ENCODE measurements at regions not wholly inside any gene's neighbourhood (a gene's known extent, or its start where the extent isn't known, plus 50 kb on each side); places are given as distances from the start of the nearest gene placed in this dataset.

DNA sequence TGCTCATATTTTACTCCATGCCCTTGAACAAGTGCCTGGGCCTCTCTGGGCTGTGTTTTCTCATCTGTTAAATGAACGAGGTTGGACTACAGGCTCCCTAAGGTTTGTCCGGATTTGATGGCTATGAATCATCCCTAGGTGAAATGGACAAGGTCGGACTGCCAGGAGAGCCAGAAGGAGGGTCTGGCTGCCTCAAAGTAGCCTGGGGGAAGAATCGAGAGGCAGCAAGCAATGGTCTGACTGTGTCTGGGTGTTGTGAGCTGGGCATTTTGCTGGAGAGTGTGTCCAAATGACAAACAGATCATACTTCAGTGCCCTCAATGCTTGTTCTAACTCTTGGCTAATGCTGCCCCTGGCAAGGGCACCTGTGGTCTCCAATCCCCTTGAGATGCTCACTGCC, 730.9 kb downstream of the PTPRU start:
- DNase-seq (ENCODE audit: low spot score), result no peak

DNA sequence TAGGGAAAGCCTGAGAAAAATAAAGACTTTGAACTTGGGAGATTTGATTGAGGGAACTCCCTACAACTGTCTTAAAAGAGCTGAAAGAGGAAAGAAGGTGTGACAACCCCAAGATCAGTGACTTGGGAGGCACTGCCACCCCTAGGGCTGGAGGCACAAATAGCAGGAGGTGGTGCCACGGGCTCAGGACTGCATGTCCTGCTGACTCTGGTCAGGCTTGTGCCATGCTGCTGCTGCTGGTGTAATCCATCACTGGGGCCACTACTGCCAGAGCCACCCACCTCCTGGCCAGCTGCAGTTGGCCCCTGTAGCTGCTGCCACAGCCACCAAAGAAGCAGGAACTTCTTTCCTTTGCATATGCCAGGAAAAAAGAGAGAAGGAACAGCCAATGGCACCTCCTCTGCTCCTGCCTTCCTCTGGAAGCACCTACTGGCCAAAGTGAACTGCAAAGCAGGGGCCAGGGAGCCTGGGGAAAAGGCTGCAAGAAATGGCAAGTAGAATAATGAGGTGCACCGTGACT, 730.3 kb downstream of the PTPRU start:
- DNase-seq (ENCODE audit: low spot score), result no peak

DNA sequence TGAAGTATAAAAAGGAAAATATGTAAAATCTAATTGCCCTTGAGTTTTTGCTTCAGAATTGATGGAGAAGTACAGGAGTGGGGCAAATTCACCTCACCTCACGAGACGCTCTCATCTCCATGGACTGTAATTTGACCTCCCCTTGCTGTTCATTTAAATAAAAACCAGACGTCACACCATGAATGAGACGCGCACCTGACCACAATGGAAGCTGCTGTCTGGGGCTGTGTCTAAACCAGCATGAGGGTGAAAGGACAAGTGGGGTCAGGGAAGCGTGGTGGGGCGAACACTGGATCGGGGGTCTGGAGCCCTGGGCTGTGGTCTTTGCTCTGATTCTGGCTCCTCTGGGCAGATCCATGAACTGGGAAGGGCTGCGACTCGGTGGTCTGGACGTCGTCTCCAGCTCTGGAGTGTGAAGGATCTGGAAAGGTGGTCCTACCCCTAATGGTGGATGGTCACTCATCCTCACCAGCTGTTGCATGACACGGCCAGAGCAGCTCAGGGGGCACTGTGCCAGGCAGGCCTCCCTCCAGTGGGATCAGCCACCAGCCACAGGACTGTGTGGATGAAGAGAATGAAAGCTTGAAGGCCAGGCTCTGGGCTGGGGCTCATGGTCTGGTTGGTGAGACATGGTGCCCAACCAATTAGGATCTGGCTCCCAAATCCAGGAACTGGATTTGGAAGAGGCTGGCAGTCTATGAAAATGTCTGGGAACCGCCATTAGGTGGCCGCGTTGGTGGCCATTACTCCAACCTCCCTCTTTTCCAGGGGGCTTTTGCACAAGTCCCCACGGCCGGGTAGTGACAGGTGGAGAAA, 728.6 kb downstream of the PTPRU start:
- no peak for DNase-seq (ENCODE audit: low spot score)

DNA sequence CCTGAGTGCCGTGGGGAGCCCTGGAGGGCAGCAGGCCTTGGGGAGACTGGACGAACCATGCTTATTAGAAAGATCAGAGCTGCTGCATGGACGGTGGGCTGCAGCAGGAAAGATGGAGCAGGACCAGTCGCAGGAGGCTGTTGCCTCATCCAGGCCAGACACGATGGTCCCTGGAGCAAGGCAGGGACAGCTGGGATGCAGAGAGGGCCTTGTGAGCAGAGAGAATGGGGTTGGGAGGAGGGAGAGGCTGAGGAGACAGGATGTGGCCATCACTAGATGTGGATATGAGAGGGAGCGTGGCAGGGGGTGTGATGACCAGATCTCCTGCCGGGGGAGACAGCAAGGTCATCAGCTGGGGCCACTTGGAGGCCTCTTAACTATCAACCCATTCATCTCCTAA, 727.6 kb downstream of the PTPRU start:
- DNase-seq (ENCODE audit: low spot score), result no peak

DNA sequence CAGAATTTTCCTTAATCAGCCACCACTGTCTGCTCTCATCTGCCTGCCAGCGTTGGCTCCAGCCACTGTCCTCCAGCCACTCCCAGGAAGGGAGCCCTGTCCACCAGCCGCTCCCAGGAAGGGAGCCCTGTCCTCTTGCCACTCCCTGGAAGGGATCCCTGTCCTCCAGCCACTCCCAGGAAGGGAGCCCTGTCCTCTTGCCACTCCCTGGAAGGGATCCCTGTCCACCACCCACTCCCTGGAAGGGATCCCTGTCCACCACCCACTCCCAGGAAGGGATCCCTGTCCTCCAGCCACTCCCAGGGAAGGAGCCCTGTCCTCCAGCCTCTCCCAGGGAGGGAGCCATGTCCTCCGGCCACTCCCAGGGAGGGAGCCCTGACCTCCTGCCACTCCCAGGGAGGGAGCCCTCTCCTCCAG, 726.5 kb downstream of the PTPRU start:
- DNase-seq (ENCODE audit: low spot score), result no peak

DNA sequence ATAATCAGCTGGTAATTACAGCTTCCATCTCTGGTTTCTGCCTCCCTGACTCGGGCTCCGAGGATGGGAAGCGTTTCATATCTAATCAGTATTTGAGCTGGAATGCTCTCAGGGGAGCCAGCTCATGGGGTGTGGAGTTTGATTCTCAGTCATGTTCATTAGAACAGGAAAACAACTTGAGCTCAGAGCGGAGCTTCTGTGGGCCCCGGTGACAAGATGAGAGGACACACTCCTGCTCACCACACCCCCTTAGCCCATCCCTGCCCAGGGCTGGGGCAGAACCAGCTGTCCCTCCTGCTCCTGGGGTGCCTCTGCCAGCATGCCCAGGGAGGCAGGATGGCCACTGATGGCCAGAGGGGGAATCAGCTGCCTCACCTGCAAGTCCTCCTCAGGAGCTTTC, 726.0 kb downstream of the PTPRU start:
- DNase-seq (ENCODE audit: low spot score), result no peak

DNA sequence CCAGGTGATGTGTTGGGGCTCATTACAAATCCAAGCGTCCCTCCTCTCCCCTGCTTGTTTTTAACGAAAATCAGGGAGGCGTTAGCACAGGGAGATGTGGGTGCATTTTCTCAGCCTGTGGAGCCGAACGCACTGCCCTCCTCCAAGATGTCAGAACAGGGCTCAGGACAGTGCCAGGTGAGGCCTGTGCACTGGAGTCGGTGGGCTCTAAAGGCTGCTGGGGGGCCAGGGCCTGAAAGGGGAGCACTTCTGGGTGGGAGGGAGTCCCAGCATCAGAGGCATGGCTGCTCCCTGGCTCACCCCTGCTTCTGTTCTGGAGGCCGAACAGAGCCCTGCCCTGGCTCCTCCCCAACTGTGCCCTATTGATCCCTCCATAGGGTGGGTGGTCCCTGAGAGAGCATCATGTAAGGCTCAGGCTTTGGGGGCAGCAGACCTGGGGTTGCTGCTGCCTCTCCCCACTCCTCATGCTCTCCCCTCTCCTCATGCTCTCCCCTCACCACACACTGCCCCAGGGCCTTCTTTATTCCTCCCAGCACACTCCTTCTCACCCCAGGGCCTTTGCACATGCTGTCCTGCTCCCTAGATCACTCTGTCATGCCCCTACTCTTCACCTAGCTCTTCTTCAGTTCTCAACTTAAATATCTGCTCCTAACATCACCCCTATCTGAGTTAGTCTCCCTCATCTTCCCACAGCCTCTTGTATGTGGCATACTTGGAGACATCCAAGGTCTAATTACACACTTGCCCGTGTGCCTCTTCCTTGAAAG, 725.2 kb downstream of the PTPRU start:
- no peak for DNase-seq (ENCODE audit: low spot score)

DNA sequence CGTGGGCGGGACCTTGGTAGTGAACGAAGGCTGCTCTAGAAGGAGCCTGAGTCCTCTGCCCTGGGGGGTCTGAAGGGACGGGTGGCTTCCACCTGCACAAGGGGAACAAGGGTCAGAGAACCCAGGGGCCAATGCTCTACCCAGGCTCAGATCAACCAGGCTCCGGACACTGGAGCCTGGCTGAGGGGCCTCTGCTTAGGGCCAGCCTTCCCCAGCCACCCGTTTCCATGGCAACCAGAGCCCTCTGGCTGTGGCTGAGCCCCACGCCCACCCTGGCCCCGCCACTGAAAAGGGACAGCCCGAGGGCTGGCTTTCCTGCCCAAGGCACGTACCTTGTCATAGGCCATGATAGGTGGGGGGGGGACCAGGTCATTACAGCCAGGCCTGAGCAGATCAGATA, 724.6 kb downstream of the PTPRU start:
- no peak for DNase-seq (ENCODE audit: low spot score)

DNA sequence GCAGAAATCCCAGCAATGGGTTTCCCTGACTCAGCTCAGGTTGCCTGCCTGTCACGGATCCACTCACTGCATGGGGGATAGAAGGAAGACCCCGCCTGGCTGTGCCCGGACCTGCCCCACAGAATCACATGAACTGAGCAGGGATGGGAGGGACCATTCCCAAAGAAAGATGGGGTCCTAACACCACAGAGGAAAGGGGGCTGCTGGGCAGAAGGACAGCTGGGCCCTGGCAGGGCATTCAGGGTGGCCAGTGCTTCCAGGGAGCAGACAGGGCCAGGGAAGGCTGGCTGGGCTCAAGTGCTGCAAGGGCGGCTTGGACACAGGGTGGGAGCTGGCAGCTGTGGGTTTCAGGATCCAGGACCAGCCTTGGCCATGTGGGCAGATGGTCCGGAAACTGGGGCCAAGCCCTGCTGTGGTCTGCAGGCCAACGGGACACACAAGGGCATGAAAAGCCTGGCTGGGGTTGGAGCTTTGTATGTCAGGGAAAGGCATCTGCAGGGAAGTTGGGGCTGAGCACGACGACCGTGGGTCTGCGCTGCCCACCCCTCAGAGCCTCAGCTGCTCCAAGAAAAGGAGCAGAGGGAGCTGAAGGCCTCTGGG, 723.9 kb downstream of the PTPRU start:
- DNase-seq (ENCODE audit: low spot score), result no peak

DNA sequence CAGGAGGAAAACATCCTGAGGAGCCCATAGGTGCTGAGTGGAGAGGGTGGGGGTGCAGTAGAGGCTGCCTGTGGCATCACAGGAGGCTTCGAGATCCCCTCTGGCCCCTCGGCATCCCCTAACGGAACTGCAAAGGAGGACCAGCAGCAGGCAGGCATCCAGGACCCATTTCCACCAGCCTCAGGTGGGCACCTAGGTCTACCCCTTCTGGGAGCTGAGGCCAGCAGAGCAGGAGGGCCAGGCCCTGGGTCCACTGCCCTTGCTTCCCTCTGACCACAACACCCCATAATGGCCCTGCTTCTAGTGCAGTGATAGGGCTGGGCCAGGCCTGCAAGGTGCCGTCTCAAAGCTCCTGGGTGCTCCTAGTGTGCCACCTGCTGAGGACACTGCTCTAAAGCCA, 723.0 kb downstream of the PTPRU start:
- no peak for DNase-seq (ENCODE audit: low spot score)

DNA sequence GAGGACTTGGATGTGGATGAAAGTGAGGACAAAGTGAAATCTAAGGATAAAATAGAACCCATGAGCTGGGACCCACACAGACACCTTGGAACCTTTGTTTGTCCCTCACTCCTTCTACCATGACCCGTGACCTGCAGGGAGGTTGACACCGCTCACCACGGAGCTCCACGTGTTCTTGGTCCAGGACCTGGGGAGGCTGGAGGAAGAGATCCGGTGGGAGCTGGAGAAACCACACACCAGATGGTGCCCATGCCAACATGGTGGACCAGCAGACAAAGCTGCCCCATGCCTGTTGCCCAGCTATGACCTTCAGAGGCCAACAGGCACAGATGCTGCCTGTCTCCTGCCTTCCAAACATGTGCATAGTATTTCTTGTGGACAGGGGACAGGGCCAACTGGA, 721.9 kb downstream of the PTPRU start:
- no peak for DNase-seq (ENCODE audit: low spot score)

DNA sequence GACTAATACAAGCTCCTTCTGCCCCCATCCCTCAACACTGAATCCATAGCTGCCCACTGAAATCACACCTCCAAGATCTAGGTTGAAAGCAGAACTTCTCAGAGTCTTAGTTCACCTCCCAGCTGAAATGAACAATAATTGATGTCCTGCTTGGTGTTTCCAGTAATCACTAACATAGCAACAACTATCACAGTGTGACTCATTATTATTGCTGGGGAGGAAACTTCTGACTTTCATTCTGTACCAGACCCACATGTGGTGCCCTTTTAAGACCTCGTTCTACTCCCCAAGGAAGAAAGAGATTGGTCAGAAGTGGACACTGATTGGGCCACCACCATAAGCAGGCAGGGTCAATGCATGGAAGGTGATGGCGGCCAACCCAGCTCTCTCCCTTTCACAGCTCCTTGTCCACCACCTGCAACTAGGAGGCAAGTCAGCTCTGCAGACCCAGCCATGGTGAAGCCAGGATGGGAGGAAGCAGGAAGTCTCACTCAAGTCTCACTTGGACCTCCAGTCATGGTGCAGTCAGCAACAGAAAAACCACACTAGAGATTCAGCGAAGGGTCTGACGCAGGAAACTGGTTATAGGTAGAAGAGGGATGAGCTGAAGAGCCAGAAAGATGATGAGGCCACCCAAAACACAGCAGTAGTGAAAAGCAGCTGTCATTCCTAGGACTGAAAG, 720.2 kb downstream of the PTPRU start:
- no peak for DNase-seq (ENCODE audit: low spot score)

DNA sequence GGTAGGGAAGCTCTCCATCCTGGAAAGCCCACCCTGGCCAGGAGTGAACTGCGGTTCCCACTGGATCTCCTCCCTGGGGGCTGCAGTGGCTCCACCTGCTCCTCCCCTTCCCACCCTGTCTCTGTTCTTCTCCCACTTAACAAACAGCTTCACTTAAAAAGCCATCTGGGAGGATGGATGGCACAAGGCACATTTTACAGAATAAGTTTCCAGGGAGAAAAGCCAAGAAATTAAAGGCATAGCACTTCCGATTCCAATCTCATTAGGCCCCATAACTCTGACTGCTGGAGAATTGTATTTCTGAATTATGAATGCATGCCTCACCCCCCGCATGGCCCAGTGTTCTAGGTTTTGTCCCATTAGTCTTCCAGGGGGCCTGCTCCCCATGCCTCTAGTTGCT, 718.3 kb downstream of the PTPRU start:
- no peak for DNase-seq (ENCODE audit: low spot score)

DNA sequence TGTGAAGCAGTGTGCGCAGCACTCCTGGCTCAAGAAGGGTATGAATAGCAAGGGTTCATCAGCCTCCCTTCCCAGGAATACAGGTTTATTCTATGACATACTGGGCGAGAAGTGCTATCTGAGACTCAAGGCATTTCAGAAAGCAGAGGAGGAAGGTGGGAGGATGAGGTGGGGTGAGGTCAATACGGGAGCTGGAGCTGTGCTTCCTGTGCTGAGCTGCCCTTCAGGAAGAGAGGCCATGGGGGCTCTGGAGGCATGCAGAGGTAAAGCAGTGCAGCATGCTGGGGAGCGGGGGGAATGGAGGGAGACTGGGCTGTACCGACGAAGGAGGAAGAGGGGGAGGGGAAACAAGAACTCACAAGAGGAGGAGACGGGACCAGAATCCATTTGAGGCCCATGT, 717.6 kb downstream of the PTPRU start:
- DNase-seq (ENCODE audit: low spot score), result no peak

DNA sequence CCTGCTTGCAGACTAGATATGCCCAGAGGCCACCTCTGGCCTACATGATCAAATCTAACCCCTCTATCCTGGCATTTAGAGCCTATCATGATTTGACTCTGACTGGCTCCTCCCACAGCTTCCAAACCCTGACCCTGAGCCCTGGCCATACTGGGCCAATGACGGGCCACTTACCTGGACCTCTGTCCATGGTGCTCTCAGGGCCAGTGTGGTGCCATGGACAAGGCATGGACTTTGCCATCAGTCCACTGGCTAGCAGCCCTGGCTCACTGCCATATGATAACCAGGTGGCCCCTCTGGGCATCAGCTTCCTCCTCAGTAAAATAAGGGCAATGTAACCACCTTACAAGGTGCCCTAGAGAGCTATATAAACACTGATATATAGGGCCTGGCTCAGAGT, 713.4 kb downstream of the PTPRU start:
- DNase-seq (ENCODE audit: low spot score), result no peak

DNA sequence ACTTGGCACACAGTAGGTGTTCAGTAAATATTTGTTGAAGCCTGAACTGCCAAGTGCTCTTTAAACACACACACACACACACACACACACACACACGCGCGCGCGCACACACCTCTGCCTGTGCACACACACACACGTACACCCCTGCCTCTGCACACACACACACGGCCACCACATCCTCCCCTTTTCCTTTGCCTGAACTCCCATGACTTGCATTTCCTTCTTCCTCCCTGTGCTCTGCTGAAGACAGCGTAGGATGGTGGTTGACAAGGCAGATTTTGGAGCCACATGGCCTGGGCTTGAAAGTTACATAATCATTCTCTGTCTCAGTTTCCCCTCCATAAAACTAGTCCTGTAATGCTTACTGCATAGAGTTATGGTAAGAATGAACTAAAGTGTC, 712.3 kb downstream of the PTPRU start:
- DNase-seq (ENCODE audit: low spot score), result no peak

DNA sequence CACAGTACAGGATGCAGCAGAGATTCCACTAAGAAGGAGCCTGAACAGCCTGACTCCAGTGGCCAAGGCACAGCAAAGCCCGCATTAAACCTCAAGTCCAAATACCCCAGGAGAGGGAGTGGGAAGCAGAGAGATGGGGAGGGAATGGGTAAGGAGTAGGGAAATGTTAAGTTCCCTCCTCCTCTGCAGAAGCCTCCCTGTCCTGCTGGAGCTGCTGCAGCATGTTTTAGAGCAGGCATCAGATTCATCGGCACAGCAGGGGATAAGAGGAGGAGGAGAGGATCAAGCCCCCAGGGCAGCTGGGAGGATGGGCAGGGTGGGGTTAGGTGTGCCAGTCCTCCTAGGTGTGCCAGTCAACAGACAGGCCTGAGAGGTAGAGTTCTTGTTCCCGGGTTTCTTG, 709.7 kb downstream of the PTPRU start:
- no peak for DNase-seq (ENCODE audit: low spot score)

DNA sequence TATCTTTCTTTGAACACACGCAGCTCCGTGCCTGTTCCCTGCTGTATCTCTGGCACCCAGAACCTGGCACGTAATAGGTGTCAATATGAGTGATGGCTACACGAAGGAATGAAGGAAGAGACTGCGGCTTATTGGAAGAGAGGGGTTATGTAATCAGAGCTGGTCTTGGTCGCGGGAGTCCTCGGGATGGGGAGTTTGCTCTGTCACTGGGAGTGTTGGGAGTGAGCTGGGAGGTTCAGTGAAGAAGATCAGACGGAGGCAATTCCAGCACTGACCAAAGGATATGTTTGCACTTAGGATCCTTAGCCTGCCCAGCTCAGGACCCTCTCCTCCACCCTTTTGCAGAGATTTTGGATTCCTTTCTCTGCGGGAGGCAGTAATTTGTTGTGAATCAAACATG, 709.1 kb downstream of the PTPRU start:
- DNase-seq (ENCODE audit: low spot score), result no peak

DNA sequence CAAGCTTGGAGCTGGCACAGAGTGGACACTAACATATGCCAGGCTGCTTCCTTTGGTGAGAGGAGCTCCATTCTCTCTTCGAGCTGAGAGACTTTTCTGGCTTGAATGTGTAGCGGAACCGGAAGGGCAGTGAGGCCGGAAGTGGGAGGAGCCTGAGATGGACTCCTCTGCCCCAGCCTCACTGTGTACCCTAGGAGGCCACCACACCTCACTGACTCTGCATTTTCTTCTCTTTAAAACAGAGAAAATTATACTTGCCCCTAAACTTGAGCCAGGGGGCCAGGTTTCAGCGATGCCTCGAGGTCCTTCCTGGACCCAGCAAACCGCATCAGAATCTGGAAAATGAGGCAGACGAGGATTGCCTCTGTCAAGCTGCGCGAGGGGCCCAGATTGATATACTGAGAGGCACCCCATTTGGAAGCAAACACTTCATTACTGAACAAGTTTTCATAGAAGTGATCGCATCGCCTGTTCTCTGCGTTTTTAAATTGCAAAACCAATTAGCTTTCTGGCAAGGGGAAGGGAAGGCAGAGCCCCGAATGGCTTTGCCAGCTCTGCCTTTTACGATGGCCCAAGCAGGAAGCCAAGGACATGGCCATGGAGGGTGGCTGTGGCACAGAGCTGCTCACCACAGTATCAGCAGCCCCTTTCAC, 708.1 kb downstream of the PTPRU start:
- DNase-seq (ENCODE audit: low spot score), result no peak

DNA sequence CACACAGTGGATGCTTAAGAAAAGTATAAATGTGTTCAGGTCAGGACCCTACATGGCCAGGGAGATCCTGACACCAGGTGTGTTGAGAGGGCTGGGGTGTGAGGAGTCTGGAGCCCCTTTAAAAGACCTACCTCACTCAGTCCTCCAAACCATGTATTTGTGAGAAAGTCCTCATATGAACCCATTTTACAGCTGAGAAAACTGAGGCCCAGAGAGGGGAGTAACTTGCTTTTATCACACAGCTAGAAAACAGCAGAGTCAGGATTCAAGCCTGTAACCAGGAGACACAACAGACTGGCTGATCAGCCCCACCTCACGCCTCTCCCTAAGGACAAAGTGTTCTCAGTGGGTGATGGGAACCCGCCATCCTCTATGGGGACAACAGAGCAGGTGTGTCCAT, 706.7 kb downstream of the PTPRU start:
- DNase-seq (ENCODE audit: low spot score), result no peak

DNA sequence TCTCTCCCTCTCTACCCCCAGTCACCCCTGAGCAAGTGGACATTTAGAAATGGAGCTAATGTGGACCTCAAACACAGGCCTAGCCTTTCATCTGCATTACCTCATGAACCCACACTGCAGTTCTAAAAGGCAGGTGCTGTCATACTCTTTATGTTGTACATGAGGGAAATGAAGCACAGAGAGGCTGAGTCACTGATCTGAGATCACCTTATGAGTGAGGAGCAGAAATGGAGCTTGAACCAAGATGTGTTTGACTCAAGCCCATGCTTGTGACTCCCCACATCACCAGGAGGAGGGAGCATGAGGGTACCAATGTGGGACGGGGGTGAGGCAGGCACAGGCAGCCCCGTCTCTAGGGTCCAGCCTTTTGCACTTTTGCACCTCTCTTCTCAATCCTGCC, 702.8 kb downstream of the PTPRU start:
- no peak for DNase-seq (ENCODE audit: low spot score)

DNA sequence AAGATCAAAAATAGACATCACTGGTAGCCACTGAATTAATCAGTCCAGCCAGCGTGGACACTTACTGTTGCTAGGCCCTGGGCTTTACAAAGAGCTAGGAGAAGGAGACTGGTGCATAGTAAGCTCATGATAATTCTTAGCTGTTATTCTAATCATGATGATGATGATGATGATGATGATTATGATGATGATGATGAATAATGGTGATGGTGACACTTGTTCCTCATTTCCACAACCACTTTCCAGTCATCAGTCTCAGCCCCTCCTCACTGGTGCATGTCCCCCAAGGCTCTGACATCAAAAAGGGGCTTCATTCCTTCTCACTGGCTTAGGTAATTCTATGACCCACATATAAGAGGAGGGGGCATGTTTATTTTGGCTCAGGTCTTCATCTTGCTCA, 701.0 kb downstream of the PTPRU start:
- no peak for DNase-seq (ENCODE audit: low spot score)

All from AG08395 (cell line).